ENCODE measurements at regions not wholly inside any gene's neighbourhood (a gene's known extent, or its start where the extent isn't known, plus 50 kb on each side); places are given as distances from the start of the nearest gene placed in this dataset.

- 75 to 76% methylated on average over 2 of the region's 2 CpGs for WGBS, 2 donors
- TF ChIP-seq POLR2A (IDR thresholded peaks at IDR 0.05) (no peak), CTCF (IDR thresholded peaks at IDR 0.05) (no peak)
- H3K9me3 ChIP-seq, result no peaks in the 10 kb centered on the region
- no peaks in the 10 kb centered on the region for H3K27me3 ChIP-seq
- DNase-seq, result no peak
- H3K4me3 ChIP-seq, result no peak overlapping the region
- H3K27ac ChIP-seq, result no peak overlapping the region
- H3K36me3 ChIP-seq, result no peaks in the 10 kb centered on the region
- intact Hi-C loops (cut with DNase I), result no loop called here
- H3K4me1 ChIP-seq, result no peaks in the 10 kb centered on the region
Measured at GRCh38 chr15:95097361-95097760, 866.0 kb downstream of the MCTP2 start.

- Histone ChIP-seq H3K9me3 (no peaks in the 10 kb centered on the region), H3K36me3 (no peaks in the 10 kb centered on the region), H3K27ac (no peak overlapping the region), H3K4me3 (no peak overlapping the region), H3K27me3 (no peaks in the 10 kb centered on the region), H3K4me1 (no peaks in the 10 kb centered on the region)
- DNase-seq, result no peak
- TF ChIP-seq POLR2A (IDR thresholded peaks at IDR 0.05), result no peak
- TF ChIP-seq CTCF (IDR thresholded peaks at IDR 0.05), result no peak
- WGBS, 2 donors, result 80 to 82% methylated on average over 2 of the region's 2 CpGs
- intact Hi-C loops (cut with DNase I), result no loop called here
Measured at GRCh38 chr15:95105229-95105628, 873.9 kb downstream of the MCTP2 start.

GRCh38 chr15:95106801-95107200, 875.4 kb downstream of the MCTP2 start:
- intact Hi-C loops (cut with DNase I), result no loop called here
- TF ChIP-seq POLR2A (IDR thresholded peaks at IDR 0.05) (no peak), CTCF (IDR thresholded peaks at IDR 0.05) (no peak)

GRCh38 chr15:95108673-95109072, 877.3 kb downstream of the MCTP2 start:
- WGBS, 2 donors, result 70 to 71% methylated on average over 3 of the region's 3 CpGs
- DNase-seq, result no peak
- H3K4me3 ChIP-seq, result no peak overlapping the region
- H3K27me3 ChIP-seq, result no peaks in the 10 kb centered on the region
- no peak overlapping the region for H3K27ac ChIP-seq
- no peaks in the 10 kb centered on the region for H3K9me3 ChIP-seq
- intact Hi-C loops (cut with DNase I), result no loop called here
- H3K36me3 ChIP-seq, result no peaks in the 10 kb centered on the region
- no peaks in the 10 kb centered on the region for H3K4me1 ChIP-seq
- TF ChIP-seq POLR2A (IDR thresholded peaks at IDR 0.05) (no peak), CTCF (IDR thresholded peaks at IDR 0.05) (no peak)

More at GRCh38 chr15:95106801-95107200, 875.4 kb downstream of the MCTP2 start:
- Histone ChIP-seq H3K27ac (no peak overlapping the region), H3K4me1 (no peaks in the 10 kb centered on the region), H3K36me3 (no peaks in the 10 kb centered on the region), H3K4me3 (no peak overlapping the region), H3K27me3 (no peaks in the 10 kb centered on the region), H3K9me3 (no peaks in the 10 kb centered on the region)
- DNase-seq, result no peak
- 46 to 62% methylated on average over 2 of the region's 2 CpGs for WGBS, 2 donors

- Histone ChIP-seq H3K4me3 (no peak overlapping the region), H3K4me1 (no peaks in the 10 kb centered on the region), H3K27me3 (no peaks in the 10 kb centered on the region), H3K9me3 (no peaks in the 10 kb centered on the region), H3K36me3 (no peaks in the 10 kb centered on the region), H3K27ac (no peak overlapping the region)
- no peak for TF ChIP-seq POLR2A (IDR thresholded peaks at IDR 0.05)
- no peak for TF ChIP-seq CTCF (IDR thresholded peaks at IDR 0.05)
- intact Hi-C loops (cut with DNase I), result no loop called here
- 88% methylated on average over 5 of the region's 5 CpGs for WGBS, 2 donors
- DNase-seq, result no peak
Measured at GRCh38 chr15:95111969-95112368, 880.6 kb downstream of the MCTP2 start.
